Stimulated activated CD8-positive, alpha-beta memory T cell treated with anti-CD3 and anti-CD28 coated beads, Interleukin-7, amount 100 ng/mL, for 4 hours (primary cell): ENCODE measurements at regions not wholly inside any gene's neighbourhood (a gene's known extent, or its start where the extent isn't known, plus 50 kb on each side); places are given as distances from the start of the nearest gene placed in this dataset.
"Not testable (repeated sequence)": the region's sequence is repeated elsewhere in the genome, so short reads cannot be mapped to it uniquely, and the experiment has no call there.

ENCODE experiments used
- DNase-seq, 2 donors: peaks; one replicate each; pipeline ENCODE4 v3.0.0-alpha.2; 2020; ENCODE audit warnings: low read depth in 2 of 2

DNA sequence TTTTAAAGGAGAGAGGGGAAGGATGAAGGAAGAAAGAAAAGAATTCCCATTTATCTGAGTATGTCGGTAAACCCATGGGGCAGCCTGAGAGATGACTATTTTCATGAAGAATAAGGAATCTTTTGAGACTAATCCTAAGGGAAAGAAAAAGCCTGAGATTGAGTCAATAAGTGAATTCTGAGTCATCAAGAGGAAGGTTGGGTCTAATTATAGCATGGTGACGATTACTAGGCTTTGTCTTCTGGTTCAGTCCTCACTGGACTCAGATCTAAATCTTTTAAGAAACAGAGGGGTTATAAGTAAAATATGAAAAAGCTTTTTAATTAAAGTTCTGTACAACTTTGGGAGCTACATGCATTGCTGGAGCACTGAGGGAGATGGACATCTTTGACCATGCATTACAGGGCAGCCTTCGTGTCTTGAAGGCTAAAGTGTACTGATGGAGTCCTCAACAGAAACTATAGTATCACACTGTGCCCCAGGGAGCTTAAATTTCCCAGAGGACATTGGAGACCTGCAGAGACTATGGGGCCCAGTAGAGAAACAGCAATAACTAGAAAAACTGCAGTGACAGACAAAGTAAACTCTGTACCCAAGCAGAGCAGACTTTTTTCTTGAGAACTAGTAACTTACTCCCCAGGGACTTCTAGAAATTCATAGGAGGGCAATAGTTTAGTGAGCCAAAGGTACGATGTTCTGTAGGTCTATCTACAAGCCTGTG lies 260.9 kb downstream of the RAD51AP2 start:
- no peak for DNase-seq

DNA sequence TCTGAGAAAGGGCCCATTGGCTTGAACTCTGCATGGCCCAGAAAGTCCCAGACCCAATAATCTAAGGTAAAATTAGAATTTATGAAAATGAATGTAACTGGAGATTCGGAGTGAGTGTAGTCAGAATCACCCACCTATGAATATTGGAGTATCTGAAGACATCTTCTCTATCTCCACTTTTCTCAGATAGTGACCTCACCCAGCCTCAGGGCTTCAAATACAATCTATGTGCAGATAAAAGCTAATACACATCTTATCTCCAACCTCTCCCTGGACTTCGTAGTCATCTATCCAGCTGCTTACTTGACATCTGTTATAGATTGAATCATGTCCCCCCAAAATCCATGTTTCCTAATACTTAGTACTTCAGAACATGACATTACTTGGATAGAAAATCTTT lies 263.2 kb downstream of the RAD51AP2 start:
- DNase-seq, result no peak

DNA sequence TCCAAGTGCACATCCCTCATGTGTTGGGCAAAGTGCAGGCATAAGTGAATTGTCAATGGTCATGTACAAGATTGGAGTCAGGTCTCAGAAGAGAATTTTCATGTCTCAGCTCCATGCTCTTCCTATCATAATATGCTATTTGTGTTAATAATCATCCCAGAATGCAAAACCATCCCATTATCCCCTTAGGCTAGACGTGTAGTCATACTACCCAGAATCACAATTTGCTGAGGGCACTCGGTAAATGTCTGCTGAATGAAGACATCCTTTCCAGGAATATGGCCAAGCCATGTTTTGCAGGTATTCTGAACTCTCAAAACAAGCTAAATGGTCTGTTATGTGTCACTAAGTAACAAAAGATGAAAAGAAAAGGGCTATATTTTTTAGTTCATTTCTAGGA lies 263.8 kb downstream of the RAD51AP2 start:
- DNase-seq, result no peak

DNA sequence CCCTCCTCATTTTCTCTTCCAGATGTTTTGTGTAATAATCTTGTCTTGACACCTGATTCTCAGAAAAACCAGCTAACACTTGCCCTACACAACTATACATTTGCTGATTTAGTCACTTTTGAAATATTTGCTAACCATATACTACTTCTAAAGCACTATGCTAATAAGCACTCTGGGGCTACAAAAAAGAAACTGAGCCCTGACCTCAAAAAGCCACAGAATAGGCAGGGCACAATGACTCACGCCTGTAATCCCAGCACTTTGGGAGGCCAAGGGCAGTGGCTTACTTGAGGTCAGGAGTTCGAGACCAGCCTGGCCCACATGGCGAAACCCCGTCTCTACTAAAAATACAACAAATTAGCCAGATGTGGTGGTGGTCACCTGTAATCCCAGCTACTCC lies 266.0 kb downstream of the RAD51AP2 start:
- DNase-seq, result no peak

DNA sequence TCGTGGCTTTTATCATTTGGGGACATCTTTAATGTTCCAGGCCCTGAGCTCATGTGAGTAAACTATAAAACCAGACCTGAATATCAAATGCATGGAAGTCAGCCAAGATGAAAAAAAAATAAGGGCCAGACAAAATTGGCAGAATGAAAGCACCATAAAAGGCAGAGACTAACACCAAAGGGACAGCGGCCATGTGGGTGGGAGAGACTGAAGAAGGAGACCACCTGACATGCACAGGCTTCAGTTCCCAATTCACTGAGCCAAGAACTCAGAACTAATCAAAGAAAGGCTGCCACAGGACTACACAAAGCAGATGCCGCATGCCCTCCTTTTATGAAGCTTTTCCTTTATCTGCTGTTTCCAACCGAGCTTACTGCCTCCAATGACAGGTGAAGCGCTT lies 267.1 kb downstream of the RAD51AP2 start:
- DNase-seq, result no peak

DNA sequence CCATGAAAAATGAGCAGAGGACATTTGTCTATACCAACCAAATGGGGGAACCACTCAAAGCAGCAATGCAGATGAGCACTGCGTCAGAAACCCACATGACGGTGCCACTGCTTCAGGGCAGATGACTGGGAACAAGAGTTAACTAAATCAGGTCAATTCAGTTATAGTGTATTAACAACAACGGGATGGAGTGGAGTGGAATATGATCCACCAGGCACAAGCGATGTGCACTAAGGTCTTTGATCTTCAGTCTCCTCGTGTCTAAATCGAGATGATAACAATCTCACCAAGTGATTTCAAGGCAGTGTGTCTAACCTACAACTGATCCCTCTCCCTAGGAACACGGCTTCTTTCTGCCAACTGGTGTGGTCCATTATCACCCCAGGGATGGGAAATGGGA lies 269.0 kb downstream of the RAD51AP2 start:
- no peak for DNase-seq

DNA sequence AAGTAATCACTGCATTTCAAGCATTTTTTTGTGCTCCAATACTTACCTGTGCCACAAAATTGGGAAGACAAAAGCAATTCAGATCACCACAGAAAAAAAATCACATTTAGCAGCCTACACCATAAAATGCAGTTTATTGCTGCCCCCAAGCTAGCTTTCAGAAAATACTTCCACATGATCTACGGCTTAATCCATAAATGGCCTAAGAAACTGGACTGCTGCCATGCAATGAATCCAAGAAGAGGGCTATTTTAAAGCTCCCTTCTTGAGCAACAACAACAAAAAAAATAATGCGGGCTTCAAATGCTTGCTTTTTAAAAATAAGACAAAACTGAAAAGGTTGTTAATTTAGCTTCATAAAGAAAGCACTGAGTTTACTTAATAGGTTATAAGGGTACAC lies 272.3 kb downstream of the RAD51AP2 start:
- DNase-seq, result no peak

DNA sequence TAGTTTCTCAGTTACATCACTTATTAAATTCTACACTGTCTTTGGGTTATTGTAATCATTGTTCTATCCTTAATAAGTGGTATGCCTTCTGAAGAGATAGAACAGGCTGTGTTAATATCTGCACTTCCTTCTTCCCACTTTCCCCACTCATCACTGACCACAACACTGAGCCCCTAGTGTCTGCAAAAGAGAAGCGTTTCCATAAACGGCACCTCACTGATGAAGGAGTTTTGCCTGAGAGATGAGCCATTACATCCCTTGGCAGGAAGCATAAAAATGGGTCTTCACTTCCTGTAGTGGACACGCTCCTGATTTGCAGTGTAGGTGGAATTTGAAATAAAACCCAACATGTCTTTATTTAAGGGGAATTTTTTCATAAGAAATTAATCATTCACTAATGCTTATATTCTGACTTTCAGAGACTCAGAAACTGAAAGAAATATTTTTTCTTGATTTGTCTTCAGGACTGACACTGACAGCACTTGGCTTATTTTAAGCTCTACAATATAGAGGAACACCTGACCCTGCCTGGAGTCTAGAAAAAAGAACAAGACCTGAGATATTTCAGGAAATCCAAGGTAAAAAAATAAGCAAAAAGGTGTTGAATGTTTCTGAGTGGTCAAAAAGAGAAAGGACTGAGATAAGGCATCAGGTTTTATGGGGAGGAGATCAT lies 275.3 kb downstream of the RAD51AP2 start:
- no peak for DNase-seq

DNA sequence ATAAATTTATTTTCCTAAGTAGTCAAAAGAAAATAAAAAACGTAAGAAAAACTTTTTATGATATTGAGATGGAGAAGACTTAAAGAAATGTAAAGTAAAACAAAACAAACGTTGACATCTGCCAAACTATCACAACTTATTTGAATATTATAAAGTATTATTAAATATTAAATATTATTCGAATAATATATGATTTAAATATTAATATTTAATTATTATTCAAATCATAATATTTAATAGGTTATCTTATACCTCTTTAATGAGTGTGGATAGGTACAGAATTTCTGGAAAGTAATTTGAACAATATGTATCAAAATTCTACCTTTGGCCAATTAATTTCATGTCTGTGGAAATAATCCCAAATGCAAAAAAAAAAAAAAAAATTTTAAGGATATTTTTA lies 278.7 kb downstream of the RAD51AP2 start:
- no peak for DNase-seq

DNA sequence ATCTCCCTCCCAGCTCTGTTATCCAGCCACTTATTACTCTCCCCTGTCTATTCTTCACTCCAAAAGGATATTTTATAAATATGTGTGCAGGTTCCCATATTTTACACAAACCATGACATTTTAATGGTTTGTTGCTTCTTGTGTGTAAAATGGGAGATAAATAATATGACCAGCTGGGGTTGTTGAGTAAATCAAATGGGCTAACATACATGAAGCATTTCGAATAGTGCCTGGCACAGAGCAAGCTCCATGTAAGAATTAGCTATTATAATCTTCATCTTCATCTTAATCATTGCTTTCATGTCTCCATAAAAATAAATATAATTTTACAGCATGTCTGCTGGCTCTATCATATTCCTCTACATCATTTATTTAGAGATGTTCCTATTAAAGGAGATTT lies 283.1 kb downstream of the RAD51AP2 start:
- no peak for DNase-seq

DNA sequence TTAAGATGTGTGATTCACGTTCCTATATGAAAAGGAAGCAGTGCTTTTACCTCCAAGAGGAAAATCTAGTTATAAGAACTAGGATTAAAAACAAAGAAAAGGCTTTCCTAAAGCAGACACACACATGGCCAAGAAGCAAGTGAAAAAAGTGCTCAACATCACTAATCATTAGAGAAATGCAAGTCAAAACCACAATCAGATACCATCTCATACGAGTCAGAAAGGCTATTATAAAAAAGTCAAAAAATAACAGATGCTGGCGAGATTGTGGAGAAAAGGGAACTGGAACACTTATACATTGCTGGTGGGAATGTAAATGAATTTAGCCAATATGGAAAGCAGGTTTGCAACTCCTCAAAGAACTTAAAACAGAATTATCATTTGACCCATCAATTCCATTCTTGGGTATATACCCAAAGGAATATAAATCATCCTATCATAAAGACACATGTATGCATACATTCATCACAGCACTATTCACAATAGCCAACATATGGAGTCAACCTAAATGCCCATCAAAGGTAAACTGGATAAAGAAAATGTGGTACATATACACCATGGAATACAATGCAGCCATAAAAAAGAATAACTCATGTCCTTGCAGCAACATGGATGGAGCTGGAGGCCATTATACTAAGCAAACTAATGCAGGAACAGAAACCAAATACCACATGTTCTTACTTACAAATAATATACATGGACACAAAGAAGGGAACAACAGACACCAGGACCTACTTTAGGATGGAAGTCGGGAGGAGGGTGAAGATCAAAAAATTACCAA lies 285.3 kb downstream of the RAD51AP2 start:
- no peak for DNase-seq

DNA sequence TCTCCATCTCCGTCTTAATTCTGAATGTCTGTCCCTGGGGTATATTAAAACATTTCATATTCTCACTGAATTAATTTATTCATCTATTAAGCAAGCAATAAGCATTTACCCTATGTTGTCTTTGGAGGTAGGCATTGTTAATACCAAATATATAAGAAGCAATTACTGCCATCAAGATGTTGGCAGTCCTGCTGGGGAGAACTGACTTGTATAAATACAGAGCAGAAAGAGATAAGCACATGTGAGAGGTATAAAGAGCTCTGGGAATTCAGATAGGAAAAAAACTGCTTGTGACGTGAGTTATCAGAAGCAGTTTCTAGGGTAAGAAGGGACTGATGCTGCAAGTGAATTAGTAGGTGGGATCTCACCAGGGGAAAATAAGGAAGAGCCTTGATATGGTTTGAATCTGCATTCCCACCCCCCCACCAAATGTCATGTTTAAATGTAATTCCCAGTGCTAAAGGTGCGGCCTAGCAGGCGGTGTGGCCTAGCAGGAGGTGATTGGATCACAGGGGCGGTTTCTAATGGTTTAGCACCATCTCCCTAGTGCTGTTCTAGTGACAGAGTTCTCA lies 286.8 kb downstream of the RAD51AP2 start:
- DNase-seq, result no peak

DNA sequence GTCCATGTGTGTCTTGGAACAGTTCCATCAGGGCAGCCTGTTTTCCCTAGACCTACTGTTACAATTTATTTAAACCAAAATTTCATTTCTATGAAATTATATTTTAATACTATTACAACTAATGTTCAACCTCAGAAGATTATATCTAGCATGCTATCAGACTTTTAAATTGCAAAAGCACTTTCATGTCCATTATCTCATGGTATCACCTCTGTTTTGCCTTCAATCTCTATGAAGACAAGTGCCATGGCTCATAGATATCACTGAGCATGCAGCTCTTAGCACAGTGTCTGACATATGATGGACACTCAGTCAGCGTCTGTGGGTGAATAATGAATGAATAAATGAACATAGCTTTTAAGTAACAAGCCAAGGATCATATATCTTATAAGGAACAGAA lies 288.8 kb downstream of the RAD51AP2 start:
- DNase-seq, result no peak

DNA sequence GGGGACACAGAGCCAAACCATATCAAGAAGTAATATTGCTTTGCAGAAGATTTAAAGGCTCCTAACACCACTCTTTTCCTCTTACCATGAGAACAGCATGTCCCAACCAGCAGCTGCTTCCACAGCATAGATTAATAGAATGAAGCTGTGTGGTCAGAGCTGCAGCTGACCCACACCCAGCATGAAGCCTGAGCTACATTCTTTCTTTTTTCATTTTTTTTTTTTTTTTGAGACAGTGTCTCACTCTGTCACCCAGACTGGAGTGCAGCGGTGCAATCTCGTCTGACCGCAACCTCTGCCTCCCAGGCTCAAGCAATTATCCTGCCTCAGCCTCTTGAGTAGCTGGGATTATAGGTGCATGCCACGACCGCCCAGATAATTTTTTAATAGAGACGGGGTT lies 289.8 kb downstream of the RAD51AP2 start:
- DNase-seq, result no peak

DNA sequence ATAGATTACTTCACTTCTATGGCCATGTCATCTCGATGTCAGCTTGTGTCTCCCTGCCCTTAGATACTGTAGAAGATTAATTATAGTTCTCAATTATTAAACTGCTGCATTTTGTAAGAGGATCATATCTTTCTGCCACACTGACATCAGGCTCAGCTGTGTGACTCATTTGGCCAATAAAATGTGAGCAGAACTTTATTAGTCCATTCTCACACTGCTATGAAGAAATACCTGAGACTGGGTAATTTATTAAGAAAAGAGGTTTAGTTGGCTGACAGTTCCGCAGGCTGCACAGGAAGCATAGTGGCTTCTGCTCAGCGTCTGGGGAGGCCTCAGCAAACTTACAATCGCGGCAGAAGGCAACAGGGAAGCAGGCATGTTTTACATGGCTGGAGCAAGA lies 290.4 kb downstream of the RAD51AP2 start:
- DNase-seq, result no peak

DNA sequence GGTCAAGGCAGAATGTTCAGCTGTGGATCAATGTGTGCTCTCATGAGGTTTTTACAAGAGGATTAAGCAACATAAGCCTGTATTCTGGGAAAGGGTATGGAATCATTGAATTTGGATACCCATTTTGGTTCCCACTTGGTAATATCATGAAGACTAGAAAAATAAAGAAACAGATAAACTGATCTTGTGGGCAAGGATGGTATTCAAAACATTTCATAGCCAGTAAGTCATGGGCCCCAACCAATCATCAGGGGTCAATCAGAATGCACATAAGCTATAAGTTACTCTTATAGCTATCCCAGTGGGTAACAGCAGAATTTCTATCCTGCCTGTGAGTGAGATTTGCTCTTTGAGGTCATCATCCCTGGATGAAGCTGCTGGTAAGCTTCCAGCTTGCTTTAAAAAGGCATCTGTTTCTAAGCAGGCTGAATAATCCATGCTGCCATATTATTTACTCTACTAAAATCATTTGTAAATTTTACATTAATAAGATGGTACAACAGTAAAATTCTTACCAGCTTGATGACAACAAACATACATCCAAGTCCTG lies 291.2 kb downstream of the RAD51AP2 start:
- no peak for DNase-seq

DNA sequence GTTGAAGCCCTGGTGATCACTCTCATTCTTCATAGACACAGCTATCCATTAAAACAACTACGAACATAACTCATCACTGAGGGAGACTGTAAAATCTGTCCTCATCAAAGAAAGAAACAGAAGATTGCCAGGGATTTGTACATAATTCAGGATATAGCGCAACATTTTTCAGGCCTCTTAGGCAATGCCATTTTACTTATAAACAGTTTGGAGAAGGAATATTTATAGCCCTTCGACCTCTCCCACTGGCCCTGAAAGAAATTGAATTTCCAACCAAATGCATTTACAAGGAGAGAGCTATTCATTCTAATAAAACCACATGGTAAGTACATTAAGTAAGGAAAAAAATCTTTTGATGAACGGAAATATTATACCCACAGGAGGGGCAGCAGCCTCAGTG lies 295.0 kb downstream of the RAD51AP2 start:
- no peak for DNase-seq

DNA sequence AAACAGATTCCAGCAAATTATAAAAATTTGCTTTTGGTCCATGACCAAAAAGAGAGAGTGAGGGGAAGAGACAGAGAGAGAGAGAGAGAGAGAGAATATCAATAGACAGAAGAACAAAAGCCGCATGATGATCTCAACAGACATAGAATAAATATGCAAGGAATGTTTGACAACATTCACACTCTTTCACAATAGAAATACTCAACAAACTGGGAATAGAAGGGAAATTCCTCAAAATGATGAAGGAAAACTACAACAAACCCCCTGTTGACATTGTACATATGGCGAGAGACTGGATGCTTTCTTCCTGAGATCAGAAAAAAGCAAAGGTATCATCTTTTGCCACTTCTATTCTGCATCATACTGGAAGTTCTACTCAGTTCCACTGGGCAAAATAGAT lies 309.7 kb downstream of the RAD51AP2 start:
- DNase-seq, result no peak

DNA sequence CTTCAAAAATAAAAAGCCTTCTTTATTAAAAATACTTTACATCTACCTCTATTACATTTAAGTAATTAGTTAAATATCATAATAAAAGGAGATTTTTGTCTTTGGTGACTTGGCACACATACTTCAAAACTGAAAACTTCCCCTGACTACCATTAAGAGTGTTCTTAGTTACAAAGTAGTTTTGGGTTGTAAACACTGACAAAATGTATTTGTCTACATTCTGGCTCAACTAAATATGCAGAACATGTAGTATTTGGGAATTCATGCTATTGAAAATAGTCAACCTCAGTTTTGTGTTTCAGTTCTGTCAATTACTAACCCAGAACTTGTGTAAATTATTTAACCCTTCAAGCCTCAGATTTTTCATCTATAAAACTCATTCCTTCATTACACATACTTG lies 311.5 kb downstream of the RAD51AP2 start:
- DNase-seq, result no peak

DNA sequence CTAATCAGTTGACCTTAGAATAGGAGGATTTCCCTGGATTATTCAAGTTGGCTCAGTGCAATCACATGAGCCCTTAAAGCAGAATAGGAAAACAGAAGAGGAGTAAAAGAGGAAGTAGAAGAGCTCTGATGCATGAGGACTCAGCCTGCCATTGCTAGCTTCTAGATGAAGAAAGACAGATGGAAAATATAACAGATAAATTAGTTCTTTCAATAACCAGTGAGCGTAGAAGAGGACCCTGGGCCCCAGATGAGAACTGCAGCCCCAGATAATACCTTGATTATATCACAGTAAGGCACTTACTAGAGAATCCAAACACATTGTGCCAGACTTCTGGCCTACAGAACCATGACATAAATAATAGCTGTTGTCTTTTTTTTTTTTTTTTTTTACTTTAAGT lies 314.0 kb downstream of the RAD51AP2 start:
- not testable (repeated sequence) for DNase-seq

DNA sequence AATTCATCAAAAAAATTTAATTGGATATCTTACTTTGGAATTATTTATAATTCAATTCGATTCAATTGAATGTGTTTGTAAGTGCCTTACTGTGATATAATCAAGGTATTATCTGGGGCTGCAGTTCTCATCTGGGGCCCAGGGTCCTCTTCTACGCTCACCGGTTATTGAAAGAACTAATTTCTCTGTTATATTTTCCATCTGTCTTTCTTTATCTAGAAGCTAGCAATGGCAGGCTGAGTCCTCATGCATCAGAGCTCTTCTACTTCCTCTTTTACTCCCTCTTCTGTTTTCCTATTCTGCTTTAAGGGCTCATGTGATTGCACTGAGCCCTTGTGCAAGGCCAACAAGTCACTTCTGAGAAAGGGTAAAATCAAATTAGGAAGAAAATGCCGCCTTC lies 315.6 kb downstream of the RAD51AP2 start:
- DNase-seq, result not testable (repeated sequence)

DNA sequence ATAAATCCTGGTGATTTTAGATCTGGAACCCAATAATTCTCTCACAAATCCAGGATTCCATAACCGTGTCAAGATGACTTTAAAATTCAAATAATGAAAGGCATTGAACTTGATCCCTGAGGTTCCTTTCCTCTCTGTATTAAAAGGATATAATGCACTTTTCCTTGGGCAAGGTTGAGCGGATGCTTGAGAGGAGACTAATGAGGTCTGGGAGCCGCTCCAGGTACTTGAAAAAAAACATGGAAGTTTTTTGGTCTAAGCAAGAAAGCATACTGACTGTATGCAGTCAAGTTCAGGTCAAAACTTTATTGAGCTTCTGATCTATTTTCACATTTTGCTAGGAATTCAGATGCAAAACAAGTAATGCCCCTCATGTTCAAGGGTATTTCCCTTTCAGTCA lies 318.5 kb downstream of the RAD51AP2 start:
- no peak for DNase-seq
